Mesenchymal stem cell (in vitro differentiated cells and primary cell): ENCODE measurements at regions not wholly inside any gene's neighbourhood (a gene's known extent, or its start where the extent isn't known, plus 50 kb on each side); places are given as distances from the start of the nearest gene placed in this dataset.

Source experiments
- DNase-seq: peaks from one replicate; pipeline ENCODE4 v3.0.0-alpha.2; 2013
- H2AFZ ChIP-seq: one replicate; pipeline ENCODE4 v1.6.1; 2013; ENCODE audit warnings: low read depth, mild to moderate bottlenecking, control low read depth, inconsistent platforms, low read length, moderate library complexity
- H2AK5ac ChIP-seq: 2 replicates; pipeline ENCODE4 v1.6.1; 2013; ENCODE audit warnings: low read length, moderate library complexity, mild to moderate bottlenecking, inconsistent platforms; ENCODE audit not compliant: severe bottlenecking
- H2BK120ac ChIP-seq: one replicate; pipeline ENCODE4 v1.6.1; 2013; ENCODE audit warnings: low read depth, mild to moderate bottlenecking, inconsistent platforms, low read length, moderate library complexity
- H2BK12ac ChIP-seq, 2 experiments: one replicate each; pipeline ENCODE4 v1.6.1; 2013; ENCODE audit warnings: inconsistent platforms in 2 of 2, low read length in 2 of 2, mild to moderate bottlenecking in 2 of 2, moderate library complexity in 2 of 2, control low read depth in 1 of 2
- H2BK15ac ChIP-seq: one replicate; pipeline ENCODE4 v1.6.1; 2013; ENCODE audit warnings: mild to moderate bottlenecking, low read depth, inconsistent platforms; ENCODE audit not compliant: poor library complexity, severe bottlenecking
- H2BK5ac ChIP-seq: 2 replicates; pipeline ENCODE4 v1.6.1; 2013; ENCODE audit warnings: low read depth, mild to moderate bottlenecking, low read length, control low read depth, inconsistent platforms; ENCODE audit not compliant: poor library complexity, severe bottlenecking
- H3K14ac ChIP-seq, 2 experiments: one replicate each; pipeline ENCODE4 v1.6.1; 2013; ENCODE audit warnings: inconsistent platforms in 2 of 2, low read length in 2 of 2, control low read depth in 1 of 2, mild to moderate bottlenecking in 1 of 2, moderate library complexity in 1 of 2
- H3K18ac ChIP-seq, 2 experiments: one replicate each; pipeline ENCODE4 v1.6.1; 2013; ENCODE audit warnings: inconsistent platforms in 2 of 2, low read length in 2 of 2, control low read depth in 1 of 2, low read depth in 1 of 2, mild to moderate bottlenecking in 1 of 2
- H3K23ac ChIP-seq, 2 experiments: one replicate each; pipeline ENCODE4 v1.6.1; 2013; ENCODE audit warnings: inconsistent platforms in 2 of 2, low read length in 2 of 2, mild to moderate bottlenecking in 2 of 2, moderate library complexity in 2 of 2, control low read depth in 1 of 2
- H3K27ac ChIP-seq: 2 replicates; pipeline ENCODE4 v1.5.1; 2013; ENCODE audit warnings: mild to moderate bottlenecking, moderate library complexity, low read length, control low read depth, inconsistent platforms; ENCODE audit not compliant: poor library complexity, severe bottlenecking
- H3K27me3 ChIP-seq, 2 experiments: 2 replicates each; pipeline versions ENCODE4 v1.6.1 to v1.7.0; 2013; ENCODE audit warnings: low read length in 2 of 2, mild to moderate bottlenecking in 2 of 2, moderate library complexity in 2 of 2, control low read depth in 1 of 2, inconsistent platforms in 1 of 2; ENCODE audit not compliant: control insufficient read depth in 1 of 2, insufficient read depth in 1 of 2
- H3K36me3 ChIP-seq, 2 experiments: 2 replicates each; pipeline versions ENCODE4 v1.6.1 to v1.7.0; 2013; ENCODE audit warnings: low read length in 2 of 2, control low read depth in 1 of 2, inconsistent platforms in 1 of 2, low read depth in 1 of 2, mild to moderate bottlenecking in 1 of 2; ENCODE audit not compliant: insufficient read depth in 2 of 2, control insufficient read depth in 1 of 2
- H3K4ac ChIP-seq, 2 experiments: one replicate each; pipeline ENCODE4 v1.6.1; 2013; ENCODE audit warnings: inconsistent platforms in 2 of 2, low read length in 2 of 2, mild to moderate bottlenecking in 2 of 2, moderate library complexity in 2 of 2, control low read depth in 1 of 2, low read depth in 1 of 2
- H3K4me1 ChIP-seq: 2 replicates; pipeline ENCODE4 v1.6.1; 2013; ENCODE audit warnings: low read depth, low read length, control low read depth; ENCODE audit not compliant: control insufficient read depth, insufficient read depth
- H3K4me2 ChIP-seq: 2 replicates; pipeline ENCODE4 v1.6.1; 2013; ENCODE audit warnings: low read length, mild to moderate bottlenecking, inconsistent platforms; ENCODE audit not compliant: poor library complexity, severe bottlenecking
- H3K4me3 ChIP-seq, 2 experiments: 2 replicates each; pipeline versions ENCODE4 v1.5.1 to v1.7.0; 2013; ENCODE audit warnings: low read length in 2 of 2, mild to moderate bottlenecking in 2 of 2, control low read depth in 1 of 2, low read depth in 1 of 2; ENCODE audit not compliant: insufficient read depth in 1 of 2
- H3K79me1 ChIP-seq: replicated peaks from 2 replicates; pipeline ENCODE4 v1.6.1; 2013; ENCODE audit warnings: mild to moderate bottlenecking, control low read depth, low read length, inconsistent platforms; ENCODE audit not compliant: poor library complexity, severe bottlenecking
- H3K9ac ChIP-seq: 2 replicates; pipeline ENCODE4 v1.7.0; 2013; ENCODE audit warnings: mild to moderate bottlenecking, low read length, moderate library complexity
- H3K9me3 ChIP-seq: 2 replicates; pipeline ENCODE4 v1.7.0; 2013; ENCODE audit warnings: mild to moderate bottlenecking, low read length; ENCODE audit not compliant: control insufficient read depth
- H4K8ac ChIP-seq: one replicate; pipeline ENCODE4 v1.6.1; 2013; ENCODE audit warnings: inconsistent platforms, mild to moderate bottlenecking, low read length, moderate library complexity
- H4K91ac ChIP-seq: one replicate; pipeline ENCODE4 v1.6.1; 2013; ENCODE audit warnings: mild to moderate bottlenecking, low read length, inconsistent platforms
- WGBS: methylation state at CpG from one replicate; pipeline ENCODE4 v1.1.7; 2013; ENCODE audit warnings: mixed read lengths; 5-methylcytosine and 5-hydroxymethylcytosine counted together

GRCh38 chr7:19376538-19376937 is 231.3 kb upstream of the FERD3L start:
- H3K27ac ChIP-seq, result no peak overlapping the region
- H2BK5ac ChIP-seq, result no peak overlapping the region
- no peak overlapping the region for H3K4me3 ChIP-seq
- H3K36me3 ChIP-seq, result no peaks in the 10 kb centered on the region
- H2BK120ac ChIP-seq, result no peak overlapping the region
- H3K9ac ChIP-seq, result no peak overlapping the region
- H3K14ac ChIP-seq, result no peak overlapping the region
- H3K27me3 ChIP-seq, result no peaks in the 10 kb centered on the region
- no peak overlapping the region for H2BK12ac ChIP-seq
- H3K18ac ChIP-seq, result no peak overlapping the region
- no peaks in the 10 kb centered on the region for H3K4me1 ChIP-seq
- H3K79me1 ChIP-seq, result peaks cover 1% of the 10 kb centered on the region
- no CpG with 5 or more reads among the region's 3 CpGs for WGBS
- H2BK15ac ChIP-seq, result no peak overlapping the region
- no peak overlapping the region for H4K8ac ChIP-seq
- no peaks in the 10 kb centered on the region for H3K9me3 ChIP-seq
- H2AFZ ChIP-seq, result no peak overlapping the region
- no peak overlapping the region for H3K4ac ChIP-seq
- no peak overlapping the region for H2AK5ac ChIP-seq
- H3K23ac ChIP-seq, result no peak overlapping the region
- no peak overlapping the region for H4K91ac ChIP-seq
- DNase-seq, result peak; percentile 61
- H3K4me2 ChIP-seq, result no peak overlapping the region

- Histone ChIP-seq H2BK12ac (peak overlapping the region in 1 of 2 experiments; percentile 78), H2BK120ac (no peak overlapping the region), H4K8ac (peak overlapping the region; percentile 29), H3K23ac (no peak overlapping the region), H3K4me1 (no peaks in the 10 kb centered on the region), H3K27ac (no peak overlapping the region), H3K27me3 (no peaks in the 10 kb centered on the region), H3K4ac (peak overlapping the region in 1 of 2 experiments; percentile 37), H3K79me1 (peaks cover 1% of the 10 kb centered on the region), H3K4me3 (no peak overlapping the region), H4K91ac (no peak overlapping the region), H3K36me3 (no peaks in the 10 kb centered on the region), H3K14ac (no peak overlapping the region), H2AFZ (no peak overlapping the region), H3K9me3 (no peaks in the 10 kb centered on the region), H3K9ac (no peak overlapping the region), H2BK15ac (no peak overlapping the region), H2AK5ac (no peak overlapping the region), H3K4me2 (no peak overlapping the region), H2BK5ac (no peak overlapping the region), H3K18ac (peak overlapping the region in 1 of 2 experiments; percentile 62)
- WGBS, result 100% methylated on average over 1 of the region's 1 CpG
- DNase-seq, result no peak
These were observed 230.8 kb upstream of the FERD3L start for GRCh38 chr7:19375976-19376375.

GRCh38 chr7:19373334-19373733 is 228.1 kb upstream of the FERD3L start:
- Histone ChIP-seq H2BK120ac (no peak overlapping the region), H2BK12ac (no peak overlapping the region), H3K4me3 (no peak overlapping the region), H2AFZ (no peak overlapping the region), H3K9ac (no peak overlapping the region), H2BK15ac (no peak overlapping the region), H3K79me1 (no peaks in the 10 kb centered on the region), H3K27me3 (no peaks in the 10 kb centered on the region), H3K27ac (no peak overlapping the region), H4K91ac (no peak overlapping the region), H3K4me1 (no peaks in the 10 kb centered on the region), H2BK5ac (no peak overlapping the region), H3K4me2 (no peak overlapping the region), H3K18ac (no peak overlapping the region), H3K23ac (no peak overlapping the region), H4K8ac (no peak overlapping the region), H3K14ac (no peak overlapping the region), H3K9me3 (no peaks in the 10 kb centered on the region), H2AK5ac (no peak overlapping the region), H3K4ac (no peak overlapping the region), H3K36me3 (no peaks in the 10 kb centered on the region)
- no peak for DNase-seq
- no CpG with 5 or more reads among the region's 2 CpGs for WGBS

- Histone ChIP-seq H3K27ac (no peak overlapping the region), H2BK12ac (no peak overlapping the region), H3K14ac (no peak overlapping the region), H3K79me1 (no peaks in the 10 kb centered on the region), H2BK5ac (no peak overlapping the region), H2AK5ac (no peak overlapping the region), H2BK120ac (no peak overlapping the region), H3K4me1 (no peaks in the 10 kb centered on the region), H3K27me3 (no peaks in the 10 kb centered on the region), H2AFZ (no peak overlapping the region), H3K4ac (no peak overlapping the region), H2BK15ac (no peak overlapping the region), H4K8ac (no peak overlapping the region), H3K23ac (no peak overlapping the region), H4K91ac (no peak overlapping the region), H3K9me3 (no peaks in the 10 kb centered on the region), H3K9ac (no peak overlapping the region), H3K4me2 (no peak overlapping the region), H3K4me3 (no peak overlapping the region), H3K18ac (no peak overlapping the region), H3K36me3 (no peaks in the 10 kb centered on the region)
- 94% methylated on average over 2 of the region's 4 CpGs for WGBS
- no peak for DNase-seq
These were observed 224.6 kb upstream of the FERD3L start for GRCh38 chr7:19369806-19370205.
